Stomach (tissue), 4 donors: ENCODE measurements at regions not wholly inside any gene's neighbourhood (a gene's known extent, or its start where the extent isn't known, plus 50 kb on each side); places are given as distances from the start of the nearest gene placed in this dataset.

ENCODE experiments used
- CTCF ChIP-seq, 7 experiments: fragments of 450-650 bp in 4 of 7; fragments of 200-600 bp in 3 of 7; sonication (generic) in 3 of 7; IDR thresholded peaks; one replicate each; pipeline ENCODE4 v1.5.1; 2016 to 2019; ENCODE audit warnings: antibody characterized with exemption in 7 of 7, control low read depth in 2 of 7, mild to moderate bottlenecking in 1 of 7
- POLR2A ChIP-seq, 4 donors: fragments of 450-650 bp; IDR thresholded peaks; one replicate each; pipeline ENCODE4 v1.6.1; 2016; ENCODE audit warnings: antibody characterized with exemption in 4 of 4, control low read depth in 2 of 4, mild to moderate bottlenecking in 1 of 4, moderate library complexity in 1 of 4
- POLR2AphosphoS5 ChIP-seq, 3 donors: sonication (generic); formaldehyde crosslinking; IDR thresholded peaks; one replicate each; pipeline ENCODE4 v1.6.1; 2016; ENCODE audit warnings: antibody characterized with exemption in 3 of 3

DNA sequence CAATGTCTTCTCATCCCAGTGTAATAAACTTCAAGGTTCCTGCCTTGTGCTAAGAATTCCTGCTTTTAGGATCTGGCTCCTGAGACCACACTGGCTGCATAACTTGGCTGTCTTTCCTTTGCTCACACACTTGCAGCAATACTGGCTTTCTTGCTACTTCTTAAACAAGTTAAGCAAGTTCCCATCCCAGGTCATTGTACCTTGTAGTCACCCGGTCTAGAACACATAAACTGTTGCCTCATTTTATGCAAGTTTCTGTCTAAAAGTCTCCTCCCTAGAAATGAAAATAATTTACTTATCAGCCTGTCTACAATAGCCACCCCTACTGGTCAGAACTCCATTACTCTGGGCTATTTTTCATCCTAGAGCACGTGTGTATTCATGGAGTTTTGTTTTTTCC lies 887.9 kb upstream of the FAM98A start:
- TF ChIP-seq POLR2A (IDR thresholded peaks at IDR 0.05) (no peak), CTCF (IDR thresholded peaks at IDR 0.05) (no peak), POLR2AphosphoS5 (IDR thresholded peaks at IDR 0.05) (no peak)
